Sigmoid colon (tissue), 4 donors: ENCODE measurements at regions not wholly inside any gene's neighbourhood (a gene's known extent, or its start where the extent isn't known, plus 50 kb on each side); places are given as distances from the start of the nearest gene placed in this dataset.

Source experiments
- CTCF ChIP-seq, 4 experiments: fragments of 450-650 bp in 3 of 4; fragments of 200-600 bp in 1 of 4; IDR thresholded peaks; one replicate each; pipeline ENCODE4 v1.5.1; 2016 to 2019; ENCODE audit warnings: antibody characterized with exemption in 4 of 4, mild to moderate bottlenecking in 3 of 4, moderate library complexity in 2 of 4
- EP300 ChIP-seq, 4 donors: sonication (generic); formaldehyde crosslinking; IDR thresholded peaks; one replicate each; pipeline ENCODE4 v1.6.1; 2017; ENCODE audit warnings: antibody characterized with exemption in 4 of 4
- POLR2A ChIP-seq, 2 donors: fragments of 450-650 bp; IDR thresholded peaks; one replicate each; pipeline ENCODE4 v1.6.1; 2016; ENCODE audit warnings: antibody characterized with exemption in 2 of 2, mild to moderate bottlenecking in 2 of 2, moderate library complexity in 2 of 2

GRCh38 chr12:125332900-125333299 lies 267.7 kb downstream of the AACS start:
- no peak for TF ChIP-seq CTCF (IDR thresholded peaks at IDR 0.05)
- TF ChIP-seq POLR2A (IDR thresholded peaks at IDR 0.05): no peak
- no peak for TF ChIP-seq EP300 (IDR thresholded peaks at IDR 0.05)
